CD4-positive, alpha-beta memory T cell (primary cell): ENCODE measurements at regions not wholly inside any gene's neighbourhood (a gene's known extent, or its start where the extent isn't known, plus 50 kb on each side); places are given as distances from the start of the nearest gene placed in this dataset.

Experiments used
- CTCF ChIA-PET: fragments of 350-600 bp; sonication (Branson Sonifier 250); formaldehyde crosslinking; loops from one replicate; lab custom pipeline; 2021; ENCODE audit warnings: inconsistent platforms; ENCODE audit not compliant: partially characterized antibody; lab: Charles Lee
- POLR2A ChIA-PET: fragments of 350-600 bp; sonication (Branson Sonifier 250); formaldehyde crosslinking; loops from one replicate; lab custom pipeline; 2021; ENCODE audit not compliant: partially characterized antibody; lab: Charles Lee
- DNase-seq, 5 donors: peaks; one replicate each; pipeline versions ENCODE4 v3.0.0 to v3.0.0-alpha.2; 2020 to 2022; ENCODE audit warnings: mixed read lengths in 1 of 5
- H3K27ac ChIP-seq: one replicate; pipeline ENCODE4 v1.7.0; 2013; ENCODE audit warnings: low read depth, low read length
- H3K27me3 ChIP-seq: 2 replicates; pipeline ENCODE4 v1.7.0; 2013; ENCODE audit warnings: mild to moderate bottlenecking, low read length, moderate library complexity; ENCODE audit not compliant: insufficient read depth
- H3K36me3 ChIP-seq: 2 replicates; pipeline ENCODE4 v1.7.0; 2013; ENCODE audit warnings: mild to moderate bottlenecking, low read length, moderate library complexity; ENCODE audit not compliant: insufficient read depth
- H3K4me1 ChIP-seq: 2 replicates; pipeline ENCODE4 v1.7.0; 2013; ENCODE audit warnings: mild to moderate bottlenecking, low read length, moderate library complexity; ENCODE audit not compliant: insufficient read depth
- H3K4me3 ChIP-seq, 2 donors: one replicate each; pipeline ENCODE4 v1.7.0; 2013; ENCODE audit warnings: low read length in 2 of 2, mild to moderate bottlenecking in 1 of 2
- H3K9me3 ChIP-seq, 2 donors: one replicate each; pipeline ENCODE4 v1.7.0; 2013; ENCODE audit warnings: low read length in 2 of 2, control low read depth in 1 of 2; ENCODE audit not compliant: control insufficient read depth in 1 of 2
- H3K27ac Mint-ChIP-seq, 7 donors: one replicate each; pipeline ENCODE4 v1.8.0; 2020 to 2021; ENCODE audit warnings: mixed read lengths in 7 of 7, mild to moderate bottlenecking in 6 of 7, inconsistent platforms in 3 of 7, moderate library complexity in 3 of 7
- H3K27me3 Mint-ChIP-seq, 2 donors: one replicate each; pipeline ENCODE4 v1.8.0; 2020 to 2021; ENCODE audit warnings: mixed read lengths in 2 of 2
- H3K36me3 Mint-ChIP-seq, 2 donors: one replicate each; pipeline ENCODE4 v1.8.0; 2020 to 2021; ENCODE audit warnings: mixed read lengths in 2 of 2, inconsistent platforms in 1 of 2, mild to moderate bottlenecking in 1 of 2
- H3K4me1 Mint-ChIP-seq, 4 donors: one replicate each; pipeline ENCODE4 v1.8.0; 2020 to 2021; ENCODE audit warnings: mixed read lengths in 4 of 4, mild to moderate bottlenecking in 1 of 4
- H3K4me3 Mint-ChIP-seq, 8 donors: one replicate each; pipeline ENCODE4 v1.8.0; 2020 to 2021; ENCODE audit warnings: mixed read lengths in 8 of 8, mild to moderate bottlenecking in 7 of 8, moderate library complexity in 6 of 8, inconsistent platforms in 3 of 8
- H3K9me3 Mint-ChIP-seq, 8 donors: one replicate each; pipeline ENCODE4 v1.8.0; 2020 to 2021; ENCODE audit warnings: mixed read lengths in 8 of 8, mild to moderate bottlenecking in 5 of 8, inconsistent platforms in 3 of 8, moderate library complexity in 1 of 8
- intact Hi-C: fragments of 100-400 bp; cut with micrococcal nuclease; formaldehyde crosslinking; loops from one replicate; pipeline ENCODE4 v1.15.1; 2023

DNA sequence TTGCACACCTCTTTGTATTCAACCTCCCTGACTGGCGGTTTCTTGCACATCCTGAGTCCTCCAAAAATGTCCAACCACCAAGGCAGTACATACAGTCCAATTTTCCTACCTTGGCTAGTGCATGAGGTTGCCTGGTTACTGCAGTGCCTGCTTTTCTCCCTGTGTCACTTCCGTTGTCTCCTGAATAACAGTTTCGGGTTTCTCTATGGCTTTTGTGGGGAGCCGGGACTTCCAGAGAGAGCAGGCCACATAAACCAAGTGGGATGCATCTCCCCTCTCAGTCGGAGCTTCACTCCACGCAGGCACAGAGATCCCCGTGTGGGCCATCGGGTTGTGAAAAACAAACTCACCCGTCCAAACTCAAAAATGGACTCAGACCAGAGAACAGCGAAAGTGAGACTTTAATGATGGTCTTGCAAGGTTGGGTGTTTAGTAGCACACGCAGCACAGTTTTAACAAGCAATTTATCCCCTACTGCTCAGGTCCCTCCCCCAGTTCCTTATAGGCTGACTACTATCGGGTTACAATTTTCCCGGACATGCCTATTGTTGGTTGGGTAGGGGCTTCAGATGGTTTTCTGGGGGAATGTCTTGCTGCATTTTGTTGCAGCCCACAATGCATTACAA lies 173.1 kb downstream of the POU4F1 start:
- ChIA-PET CTCF (no interaction called here), POLR2A (no interaction called here)
- DNase-seq = no peak
- H3K27ac Mint-ChIP-seq = no peak overlapping the region
- peak overlapping the region in 1 of 8 donors; percentile 46 for H3K4me3 Mint-ChIP-seq
- H3K9me3 ChIP-seq = no peaks in the 10 kb centered on the region
- peaks cover 0 to 3% (median 0%) of the 10 kb centered on the region in 8 donors for H3K9me3 Mint-ChIP-seq
- peaks cover 0 to 1% of the 10 kb centered on the region in 2 donors for H3K27me3 Mint-ChIP-seq
- H3K27ac ChIP-seq = no peak overlapping the region
- no peak overlapping the region for H3K4me3 ChIP-seq
- H3K27me3 ChIP-seq = no peaks in the 10 kb centered on the region
- no peaks in the 10 kb centered on the region for H3K36me3 Mint-ChIP-seq
- H3K4me1 Mint-ChIP-seq = no peaks in the 10 kb centered on the region
- intact Hi-C loops = no loop called here
- H3K36me3 ChIP-seq = no peaks in the 10 kb centered on the region
- no peaks in the 10 kb centered on the region for H3K4me1 ChIP-seq

DNA sequence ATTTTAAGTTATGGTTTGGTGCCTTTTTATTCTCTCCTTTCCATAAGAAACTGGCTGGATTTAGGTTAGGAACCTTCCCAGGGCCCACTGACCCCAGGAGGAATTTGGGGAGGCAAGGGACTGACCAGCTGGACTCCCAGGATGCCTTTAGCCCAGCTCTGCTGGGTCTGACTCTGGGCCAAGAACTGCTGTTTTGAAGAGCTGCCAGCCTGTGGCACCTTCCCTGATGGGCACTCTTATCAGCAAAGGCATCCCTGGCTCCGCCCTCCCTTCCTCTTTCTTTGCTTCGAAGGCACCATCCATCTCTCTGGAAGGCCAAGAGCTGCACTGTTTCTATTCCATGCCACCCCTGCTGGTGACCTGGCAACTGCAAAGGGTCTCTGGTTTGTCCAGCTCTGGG lies 174.7 kb downstream of the POU4F1 start:
- no peaks in the 10 kb centered on the region for H3K4me1 Mint-ChIP-seq
- no peak overlapping the region for H3K4me3 Mint-ChIP-seq
- H3K36me3 ChIP-seq = no peaks in the 10 kb centered on the region
- no peaks in the 10 kb centered on the region for H3K4me1 ChIP-seq
- no peaks in the 10 kb centered on the region for H3K9me3 ChIP-seq
- H3K27ac ChIP-seq = no peak overlapping the region
- H3K9me3 Mint-ChIP-seq = peaks cover 0 to 3% (median 0%) of the 10 kb centered on the region in 8 donors
- DNase-seq = no peak
- H3K36me3 Mint-ChIP-seq = no peaks in the 10 kb centered on the region
- H3K27ac Mint-ChIP-seq = peak overlapping the region in 1 of 7 donors; percentile 59
- ChIA-PET POLR2A (no interaction called here), CTCF (no interaction called here)
- intact Hi-C loops = no loop called here
- H3K27me3 ChIP-seq = no peaks in the 10 kb centered on the region
- peaks cover 0 to 1% of the 10 kb centered on the region in 2 donors for H3K27me3 Mint-ChIP-seq
- H3K4me3 ChIP-seq = no peak overlapping the region

DNA sequence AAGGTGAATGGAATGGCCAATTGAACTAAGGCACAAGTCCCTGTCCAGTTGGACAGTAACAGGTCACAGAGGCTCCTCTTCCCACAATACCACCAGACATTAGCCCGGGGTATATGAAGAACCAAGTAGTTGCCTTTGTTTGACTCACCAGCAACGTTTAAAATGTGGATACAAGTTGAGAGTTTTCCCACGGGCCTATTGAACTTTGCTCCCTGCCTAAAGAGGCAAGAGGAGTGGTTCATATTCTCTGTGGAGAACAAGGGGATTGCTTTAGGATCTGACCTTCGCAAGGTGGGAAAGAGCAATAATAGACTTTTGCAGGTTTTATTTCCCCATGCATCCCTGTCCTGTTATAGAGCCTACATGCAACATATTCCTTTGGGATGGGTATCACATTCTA lies 177.2 kb downstream of the POU4F1 start:
- no peak overlapping the region for H3K4me3 Mint-ChIP-seq
- CTCF ChIA-PET = no interaction called here
- no peaks in the 10 kb centered on the region for H3K36me3 Mint-ChIP-seq

DNA sequence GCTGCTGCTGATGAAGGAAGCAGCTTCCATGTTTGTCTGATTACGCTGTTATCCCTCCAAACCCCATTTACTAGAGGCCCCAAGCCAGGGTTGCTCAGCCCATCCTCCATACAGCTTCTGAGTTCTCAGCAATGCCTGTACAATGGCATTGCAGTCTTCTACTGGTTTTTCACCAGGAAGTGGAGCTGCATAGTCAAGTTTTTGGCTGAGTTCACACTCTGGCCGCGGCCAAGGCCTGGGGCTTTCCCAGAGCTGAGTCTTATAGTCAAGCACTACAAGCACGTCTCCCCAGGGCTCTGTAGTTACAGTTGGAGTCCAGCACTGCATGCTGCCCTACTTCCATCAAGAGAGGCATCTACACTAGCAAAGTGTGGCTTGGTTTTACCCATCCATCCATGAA lies 182.5 kb downstream of the POU4F1 start:
- no peak overlapping the region for H3K4me3 ChIP-seq
- H3K4me1 Mint-ChIP-seq = no peaks in the 10 kb centered on the region

More for the DNA sequence above, 177.2 kb downstream of the POU4F1 start:
- Histone ChIP-seq H3K27me3 (no peaks in the 10 kb centered on the region), H3K4me3 (no peak overlapping the region), H3K27ac (no peak overlapping the region), H3K9me3 (no peaks in the 10 kb centered on the region), H3K36me3 (no peaks in the 10 kb centered on the region), H3K4me1 (no peaks in the 10 kb centered on the region)
- no peak for DNase-seq
- POLR2A ChIA-PET = no interaction called here
- intact Hi-C loops = no loop called here
- Mint-ChIP-seq H3K4me1 (no peaks in the 10 kb centered on the region), H3K9me3 (peaks cover 0 to 4% (median 0%) of the 10 kb centered on the region in 8 donors), H3K27ac (no peak overlapping the region), H3K27me3 (no peaks in the 10 kb centered on the region)

DNA sequence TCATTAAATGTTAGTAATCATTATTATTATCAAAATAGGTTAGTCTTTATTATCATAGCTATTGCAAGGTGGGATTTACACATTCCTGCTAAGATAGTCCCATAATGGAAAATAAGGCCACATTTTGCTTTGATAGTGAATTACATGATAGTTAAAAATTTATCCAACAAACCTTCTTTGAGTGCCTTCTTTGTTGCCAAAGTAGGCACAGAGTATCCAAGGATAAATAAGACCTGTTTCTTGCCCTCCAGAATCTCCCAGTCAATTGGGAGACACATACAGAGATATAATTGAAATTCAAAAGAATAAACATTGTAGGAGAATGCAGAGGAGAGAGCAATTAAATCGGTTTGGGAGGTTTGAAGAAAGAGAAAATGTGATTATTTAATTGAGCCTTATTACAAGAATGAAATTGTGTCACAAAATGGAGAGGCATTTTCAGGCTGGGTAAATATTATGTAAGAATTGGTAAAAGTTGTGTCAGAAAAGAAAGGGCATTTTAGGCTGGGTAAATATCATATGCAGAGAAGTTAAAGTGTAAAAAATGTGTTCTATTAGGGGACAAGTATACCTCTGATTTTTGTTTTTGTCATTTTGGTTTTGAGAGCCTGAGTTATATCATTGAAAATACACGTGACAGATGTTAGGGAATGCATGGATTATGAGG lies 189.3 kb downstream of the POU4F1 start:
- H3K4me1 ChIP-seq = no peaks in the 10 kb centered on the region
- intact Hi-C loops = no loop called here
- no peak for DNase-seq
- CTCF ChIA-PET = no interaction called here
- H3K9me3 ChIP-seq = no peaks in the 10 kb centered on the region
- H3K27ac ChIP-seq = no peak overlapping the region
- no peaks in the 10 kb centered on the region for H3K27me3 ChIP-seq
- H3K36me3 ChIP-seq = no peaks in the 10 kb centered on the region
- POLR2A ChIA-PET = no interaction called here
- Mint-ChIP-seq H3K4me3 (no peak overlapping the region), H3K27ac (no peak overlapping the region), H3K9me3 (peaks cover 0 to 3% (median 0%) of the 10 kb centered on the region in 8 donors), H3K4me1 (no peaks in the 10 kb centered on the region), H3K36me3 (no peaks in the 10 kb centered on the region), H3K27me3 (no peaks in the 10 kb centered on the region)
- no peak overlapping the region for H3K4me3 ChIP-seq

More for the DNA sequence above, 182.5 kb downstream of the POU4F1 start:
- POLR2A ChIA-PET = no interaction called here
- Mint-ChIP-seq H3K27me3 (no peaks in the 10 kb centered on the region), H3K36me3 (no peaks in the 10 kb centered on the region), H3K4me3 (no peak overlapping the region), H3K27ac (no peak overlapping the region), H3K9me3 (peaks cover 0 to 4% (median 0%) of the 10 kb centered on the region in 8 donors)
- Histone ChIP-seq H3K36me3 (no peaks in the 10 kb centered on the region), H3K4me1 (no peaks in the 10 kb centered on the region), H3K27ac (no peak overlapping the region), H3K9me3 (no peaks in the 10 kb centered on the region), H3K27me3 (no peaks in the 10 kb centered on the region)
- intact Hi-C loops = no loop called here
- DNase-seq = no peak
- CTCF ChIA-PET = no interaction called here

DNA sequence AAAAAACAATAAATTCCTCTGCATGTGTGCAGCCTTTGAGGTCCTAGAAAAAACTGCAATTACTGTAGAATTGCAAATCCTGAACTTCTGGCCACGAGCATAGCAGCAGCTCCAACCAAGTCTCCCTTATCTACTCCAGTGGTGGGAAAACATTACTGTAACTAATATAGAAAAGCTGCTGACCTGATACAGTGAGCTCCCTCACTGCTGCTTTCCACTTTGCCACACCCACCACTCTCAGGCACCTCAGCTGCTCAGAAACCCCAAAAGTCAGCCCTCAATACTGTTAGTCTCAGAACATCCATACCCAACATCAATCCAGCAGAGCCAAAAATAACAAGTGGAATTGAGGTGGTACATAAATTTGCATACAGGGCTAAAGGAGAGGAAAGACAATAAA lies 192.5 kb downstream of the POU4F1 start:
- Mint-ChIP-seq H3K27me3 (no peaks in the 10 kb centered on the region), H3K27ac (no peak overlapping the region), H3K4me1 (no peaks in the 10 kb centered on the region), H3K4me3 (no peak overlapping the region), H3K9me3 (peaks cover 0 to 3% (median 0%) of the 10 kb centered on the region in 8 donors), H3K36me3 (no peaks in the 10 kb centered on the region)
- intact Hi-C loops = no loop called here
- Histone ChIP-seq H3K4me3 (no peak overlapping the region), H3K27ac (no peak overlapping the region), H3K27me3 (no peaks in the 10 kb centered on the region), H3K36me3 (no peaks in the 10 kb centered on the region), H3K4me1 (no peaks in the 10 kb centered on the region), H3K9me3 (no peaks in the 10 kb centered on the region)
- no peak for DNase-seq
- ChIA-PET CTCF (no interaction called here), POLR2A (no interaction called here)

DNA sequence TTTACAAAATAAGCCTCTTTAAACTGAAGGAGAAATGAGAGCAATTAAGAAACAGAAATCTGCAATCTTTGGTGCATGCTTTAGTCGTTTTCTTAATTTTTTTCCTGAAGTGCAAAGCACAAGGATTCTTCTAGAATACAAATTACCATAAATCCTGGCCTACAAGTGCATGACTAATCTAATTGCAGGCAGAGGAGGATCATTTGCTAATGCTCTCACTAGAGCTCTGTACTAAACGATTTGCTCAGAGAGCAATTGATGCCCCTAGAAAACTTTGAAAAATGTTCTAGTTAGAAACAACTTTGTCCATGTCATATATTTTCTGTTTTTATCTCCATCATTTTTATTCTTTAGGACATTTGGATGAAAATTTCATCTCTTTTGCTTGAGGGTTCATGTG lies 193.2 kb downstream of the POU4F1 start:
- peaks cover 0 to 3% (median 0%) of the 10 kb centered on the region in 8 donors for H3K9me3 Mint-ChIP-seq
- intact Hi-C loops = no loop called here
- no peak overlapping the region for H3K4me3 ChIP-seq
- no peaks in the 10 kb centered on the region for H3K27me3 Mint-ChIP-seq
- no peak overlapping the region for H3K27ac Mint-ChIP-seq
- H3K9me3 ChIP-seq = no peaks in the 10 kb centered on the region
- H3K4me1 ChIP-seq = no peaks in the 10 kb centered on the region
- no peaks in the 10 kb centered on the region for H3K27me3 ChIP-seq
- CTCF ChIA-PET = no interaction called here
- H3K36me3 ChIP-seq = no peaks in the 10 kb centered on the region
- H3K36me3 Mint-ChIP-seq = no peaks in the 10 kb centered on the region
- no peak overlapping the region for H3K27ac ChIP-seq
- POLR2A ChIA-PET = no interaction called here
- no peak overlapping the region for H3K4me3 Mint-ChIP-seq
- no peaks in the 10 kb centered on the region for H3K4me1 Mint-ChIP-seq
- no peak for DNase-seq
